KMS-11 (cell line): ENCODE measurements at regions not wholly inside any gene's neighbourhood (a gene's known extent, or its start where the extent isn't known, plus 50 kb on each side); places are given as distances from the start of the nearest gene placed in this dataset.

Experiments
- H2AFZ ChIP-seq: fragments of 200-600 bp; sonication (generic); 2 replicates; pipeline ENCODE4 v1.6.1; 2016; ENCODE audit warnings: antibody characterized with exemption, mixed run types, low read depth
- H3K27ac ChIP-seq: fragments of 200-600 bp; sonication (generic); 2 replicates; pipeline ENCODE4 v1.6.1; 2016; ENCODE audit warnings: mild to moderate bottlenecking, mixed run types
- H3K27me3 ChIP-seq: fragments of 200-600 bp; sonication (generic); 2 replicates; pipeline ENCODE4 v1.6.1; 2017; ENCODE audit warnings: mild to moderate bottlenecking, low read depth, mixed run types, moderate library complexity; ENCODE audit not compliant: insufficient read depth
- H3K36me3 ChIP-seq: fragments of 200-600 bp; sonication (generic); 2 replicates; pipeline ENCODE4 v1.6.1; 2017; ENCODE audit warnings: mild to moderate bottlenecking, mixed run types; ENCODE audit not compliant: insufficient read depth
- H3K4me1 ChIP-seq: fragments of 200-600 bp; sonication (generic); 2 replicates; pipeline ENCODE4 v1.6.1; 2016; ENCODE audit warnings: mild to moderate bottlenecking, low read depth, mixed run types; ENCODE audit not compliant: poor library complexity, severe bottlenecking
- H3K4me2 ChIP-seq: fragments of 200-600 bp; sonication (generic); 2 replicates; pipeline ENCODE4 v1.7.0; 2016; ENCODE audit warnings: mild to moderate bottlenecking, mixed run types
- H3K4me3 ChIP-seq: fragments of 200-600 bp; sonication (generic); IDR thresholded peaks from 2 replicates; pipeline ENCODE4 v1.6.1; 2017; ENCODE audit warnings: low read depth, low read length, mixed read lengths; ENCODE audit not compliant: insufficient read depth
- H3K79me2 ChIP-seq: fragments of 200-600 bp; sonication (generic); 2 replicates; pipeline ENCODE4 v1.6.1; 2016; ENCODE audit warnings: low read depth, mixed run types; ENCODE audit not compliant: insufficient read depth
- H3K9ac ChIP-seq: fragments of 200-600 bp; sonication (generic); 2 replicates; pipeline ENCODE4 v1.6.1; 2016; ENCODE audit warnings: mild to moderate bottlenecking, mixed run types
- H4K20me1 ChIP-seq: fragments of 200-600 bp; sonication (generic); 2 replicates; pipeline ENCODE4 v1.6.1; 2016; ENCODE audit warnings: mild to moderate bottlenecking, mixed run types; ENCODE audit not compliant: insufficient read depth
- CTCF ChIP-seq: fragments of 200-600 bp; sonication (generic); conservative IDR thresholded peaks from 2 replicates; pipeline ENCODE4 v1.6.1; 2017; ENCODE audit warnings: low read depth, mild to moderate bottlenecking, antibody characterized with exemption, low read length, moderate library complexity, mixed read lengths

GRCh38 chr2:30341500-30342267, 105.4 kb upstream of the LCLAT1 start:
- no peak overlapping the region for H3K4me3 ChIP-seq
- H3K4me1 ChIP-seq: peaks cover 16% of the 10 kb centered on the region
- H3K79me2 ChIP-seq: no peaks in the 10 kb centered on the region
- no peak for TF ChIP-seq CTCF
- H2AFZ ChIP-seq: no peak overlapping the region
- no peak overlapping the region for H3K27ac ChIP-seq
- H3K4me2 ChIP-seq: no peak overlapping the region
- no peaks in the 10 kb centered on the region for H3K27me3 ChIP-seq
- no peak overlapping the region for H3K9ac ChIP-seq
- no peaks in the 10 kb centered on the region for H3K36me3 ChIP-seq
- H4K20me1 ChIP-seq: no peaks in the 10 kb centered on the region

GRCh38 chr2:30346471-30347169, 100.4 kb upstream of the LCLAT1 start:
- no peaks in the 10 kb centered on the region for H3K79me2 ChIP-seq
- no peaks in the 10 kb centered on the region for H3K36me3 ChIP-seq
- H3K27me3 ChIP-seq: no peaks in the 10 kb centered on the region
- no peak overlapping the region for H3K27ac ChIP-seq
- H2AFZ ChIP-seq: no peak overlapping the region
- H3K4me2 ChIP-seq: no peak overlapping the region
- no peak overlapping the region for H3K4me3 ChIP-seq
- H3K4me1 ChIP-seq: no peaks in the 10 kb centered on the region
- H3K9ac ChIP-seq: no peak overlapping the region
- no peaks in the 10 kb centered on the region for H4K20me1 ChIP-seq
- TF ChIP-seq CTCF: no peak

- H3K36me3 ChIP-seq: no peaks in the 10 kb centered on the region
- H3K4me1 ChIP-seq: no peaks in the 10 kb centered on the region
- H2AFZ ChIP-seq: no peak overlapping the region
- H3K4me2 ChIP-seq: no peak overlapping the region
- no peaks in the 10 kb centered on the region for H3K27me3 ChIP-seq
- no peak overlapping the region for H3K4me3 ChIP-seq
- H3K9ac ChIP-seq: no peak overlapping the region
- no peak for TF ChIP-seq CTCF
- no peak overlapping the region for H3K27ac ChIP-seq
- no peaks in the 10 kb centered on the region for H3K79me2 ChIP-seq
- H4K20me1 ChIP-seq: no peaks in the 10 kb centered on the region
These were observed 98.2 kb upstream of the LCLAT1 start for GRCh38 chr2:30348825-30349224.

- TF ChIP-seq CTCF: no peak
- no peaks in the 10 kb centered on the region for H3K79me2 ChIP-seq
- H3K9ac ChIP-seq: no peak overlapping the region
- no peaks in the 10 kb centered on the region for H3K36me3 ChIP-seq
- H3K27ac ChIP-seq: no peak overlapping the region
- H3K4me1 ChIP-seq: no peaks in the 10 kb centered on the region
- no peak overlapping the region for H3K4me2 ChIP-seq
- H3K4me3 ChIP-seq: no peak overlapping the region
- H4K20me1 ChIP-seq: no peaks in the 10 kb centered on the region
- H2AFZ ChIP-seq: no peak overlapping the region
- H3K27me3 ChIP-seq: no peaks in the 10 kb centered on the region
These were observed 97.4 kb upstream of the LCLAT1 start for GRCh38 chr2:30349691-30350090.
